Activated B cell treated with CpG ODN at 0.5 μM for 24 hours (primary cell): ENCODE measurements at regions not wholly inside any gene's neighbourhood (a gene's known extent, or its start where the extent isn't known, plus 50 kb on each side); places are given as distances from the start of the nearest gene placed in this dataset.

Experiments
- ATAC-seq: fragments of 200-7000 bp; cut with Tn5 transposase; one replicate; pipeline ENCODE4 v1.10.0; 2021; ENCODE audit warnings: low read depth, mild to moderate bottlenecking, moderate library complexity
- CTCF ChIA-PET: fragments of 350-600 bp; sonication (Branson Sonifier 250); formaldehyde crosslinking; loops from one replicate; lab custom pipeline; 2021; ENCODE audit warnings: antibody characterized with exemption; lab: Charles Lee
- POLR2A ChIA-PET: fragments of 350-600 bp; sonication (Branson Sonifier 250); formaldehyde crosslinking; loops from one replicate; lab custom pipeline; 2021; ENCODE audit warnings: antibody characterized with exemption; lab: Charles Lee
- DNase-seq: peaks from one replicate; pipeline ENCODE4 v3.0.0; 2022
- H3K27ac Mint-ChIP-seq: one replicate; pipeline ENCODE4 v1.8.0; 2020; ENCODE audit warnings: mixed read lengths
- H3K27me3 Mint-ChIP-seq: one replicate; pipeline ENCODE4 v1.8.0; 2021; ENCODE audit warnings: mixed read lengths
- H3K36me3 Mint-ChIP-seq: one replicate; pipeline ENCODE4 v1.8.0; 2021; ENCODE audit warnings: low read depth, mixed read lengths
- H3K4me1 Mint-ChIP-seq: one replicate; pipeline ENCODE4 v1.8.0; 2021; ENCODE audit warnings: mixed read lengths
- H3K4me3 Mint-ChIP-seq: one replicate; pipeline ENCODE4 v1.8.0; 2020; ENCODE audit warnings: mild to moderate bottlenecking, mixed read lengths
- H3K9me3 Mint-ChIP-seq: one replicate; pipeline ENCODE4 v1.8.0; 2020; ENCODE audit warnings: mixed read lengths
- intact Hi-C: fragments of 100-400 bp; cut with micrococcal nuclease; formaldehyde crosslinking; loops from one replicate; pipeline ENCODE4 v1.15.1; 2024
- TF ChIP-seq, protein P1 (sequence below): fragments of 200-600 bp; IDR thresholded peaks from one replicate; pipeline ENCODE4 v1.8.0; 2022; ENCODE audit warnings: antibody characterized with exemption, mild to moderate bottlenecking

DNA sequence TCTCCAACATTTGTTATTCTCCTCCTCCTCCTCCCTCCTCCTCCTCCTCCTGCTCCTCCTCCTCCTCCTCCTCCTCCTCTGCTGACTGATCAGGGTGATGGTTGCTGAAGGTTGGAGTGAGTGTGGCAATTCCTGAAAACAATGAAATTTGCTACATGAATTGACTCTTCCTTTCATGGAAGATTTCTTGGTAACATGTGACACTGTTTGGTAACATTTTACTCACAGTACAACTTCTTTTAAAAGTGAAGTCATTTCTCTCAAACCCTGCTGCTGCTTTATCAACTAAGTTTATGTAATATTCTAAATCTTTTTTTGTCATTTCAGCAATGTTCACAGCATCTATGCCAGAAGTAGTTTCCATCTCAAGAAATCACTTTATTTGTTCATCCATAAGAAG lies 543.0 kb downstream of the MAFB start:
- CTCF ChIA-PET, result no interaction called here
- Mint-ChIP-seq H3K4me3 (no peak overlapping the region), H3K4me1 (no peaks in the 10 kb centered on the region), H3K27me3 (peaks cover under 1% of the 10 kb centered on the region), H3K36me3 (no peaks in the 10 kb centered on the region), H3K9me3 (no peaks in the 10 kb centered on the region), H3K27ac (no peak overlapping the region)
- no peak for ATAC-seq
- intact Hi-C loops, result no loop called here
- TF ChIP-seq, protein P1, sequence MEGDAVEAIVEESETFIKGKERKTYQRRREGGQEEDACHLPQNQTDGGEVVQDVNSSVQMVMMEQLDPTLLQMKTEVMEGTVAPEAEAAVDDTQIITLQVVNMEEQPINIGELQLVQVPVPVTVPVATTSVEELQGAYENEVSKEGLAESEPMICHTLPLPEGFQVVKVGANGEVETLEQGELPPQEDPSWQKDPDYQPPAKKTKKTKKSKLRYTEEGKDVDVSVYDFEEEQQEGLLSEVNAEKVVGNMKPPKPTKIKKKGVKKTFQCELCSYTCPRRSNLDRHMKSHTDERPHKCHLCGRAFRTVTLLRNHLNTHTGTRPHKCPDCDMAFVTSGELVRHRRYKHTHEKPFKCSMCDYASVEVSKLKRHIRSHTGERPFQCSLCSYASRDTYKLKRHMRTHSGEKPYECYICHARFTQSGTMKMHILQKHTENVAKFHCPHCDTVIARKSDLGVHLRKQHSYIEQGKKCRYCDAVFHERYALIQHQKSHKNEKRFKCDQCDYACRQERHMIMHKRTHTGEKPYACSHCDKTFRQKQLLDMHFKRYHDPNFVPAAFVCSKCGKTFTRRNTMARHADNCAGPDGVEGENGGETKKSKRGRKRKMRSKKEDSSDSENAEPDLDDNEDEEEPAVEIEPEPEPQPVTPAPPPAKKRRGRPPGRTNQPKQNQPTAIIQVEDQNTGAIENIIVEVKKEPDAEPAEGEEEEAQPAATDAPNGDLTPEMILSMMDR, result no peak
- DNase-seq, result no peak
- POLR2A ChIA-PET, result no interaction called here

DNA sequence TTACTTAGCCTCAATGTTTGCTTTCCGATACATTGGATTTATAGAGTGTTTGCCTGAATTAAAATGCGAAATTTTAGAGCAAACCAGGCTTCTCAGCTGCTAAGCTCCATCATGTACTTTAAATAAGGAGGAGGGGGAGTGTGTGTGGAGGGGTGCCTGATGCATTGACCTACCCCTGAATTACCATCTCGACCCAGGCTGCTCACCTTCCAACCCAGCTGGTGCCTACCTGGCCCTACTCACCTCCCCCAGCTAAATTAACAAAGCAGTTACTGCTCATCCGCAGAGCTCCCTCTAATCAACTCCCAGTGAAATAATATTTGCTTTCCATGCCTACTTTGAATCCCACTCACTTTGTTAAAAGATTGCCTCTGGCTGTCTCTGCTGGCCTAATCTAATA lies 544.5 kb downstream of the MAFB start:
- Mint-ChIP-seq H3K27me3 (peaks cover 6% of the 10 kb centered on the region), H3K4me1 (no peaks in the 10 kb centered on the region), H3K4me3 (no peak overlapping the region), H3K36me3 (no peaks in the 10 kb centered on the region), H3K27ac (no peak overlapping the region), H3K9me3 (no peaks in the 10 kb centered on the region)
- no peak for ATAC-seq
- intact Hi-C loops, result no loop called here
- no peak for DNase-seq
- TF ChIP-seq, protein P1, result no peak
- CTCF ChIA-PET, result no interaction called here
- POLR2A ChIA-PET, result no interaction called here

DNA sequence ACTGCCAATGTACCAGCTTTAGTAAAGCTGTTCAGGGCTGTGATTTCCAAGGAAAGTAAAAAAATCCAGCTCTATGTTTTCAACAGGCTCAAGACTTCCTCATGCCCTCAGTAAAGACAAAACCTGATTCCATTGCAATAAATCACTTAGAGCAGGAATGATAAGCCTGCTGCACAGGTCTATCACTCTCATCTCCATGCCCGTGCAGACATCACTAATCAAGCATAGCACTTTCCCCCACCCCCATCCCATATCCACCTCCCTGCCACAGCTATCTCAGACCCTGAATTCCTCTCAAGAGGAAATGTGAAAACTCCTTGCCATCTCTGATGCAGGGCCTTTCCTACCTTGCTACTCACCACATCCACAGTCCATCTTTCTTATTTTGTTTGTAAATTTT lies 554.9 kb downstream of the MAFB start:
- ChIA-PET CTCF (no interaction called here), POLR2A (no interaction called here)
- ATAC-seq (no peak), DNase-seq (no peak)
- Mint-ChIP-seq H3K27ac (no peak overlapping the region), H3K4me3 (no peak overlapping the region), H3K36me3 (no peaks in the 10 kb centered on the region), H3K27me3 (no peaks in the 10 kb centered on the region), H3K4me1 (no peaks in the 10 kb centered on the region), H3K9me3 (peaks cover 2% of the 10 kb centered on the region)
- intact Hi-C loops, result no loop called here
- TF ChIP-seq, protein P1, result no peak

DNA sequence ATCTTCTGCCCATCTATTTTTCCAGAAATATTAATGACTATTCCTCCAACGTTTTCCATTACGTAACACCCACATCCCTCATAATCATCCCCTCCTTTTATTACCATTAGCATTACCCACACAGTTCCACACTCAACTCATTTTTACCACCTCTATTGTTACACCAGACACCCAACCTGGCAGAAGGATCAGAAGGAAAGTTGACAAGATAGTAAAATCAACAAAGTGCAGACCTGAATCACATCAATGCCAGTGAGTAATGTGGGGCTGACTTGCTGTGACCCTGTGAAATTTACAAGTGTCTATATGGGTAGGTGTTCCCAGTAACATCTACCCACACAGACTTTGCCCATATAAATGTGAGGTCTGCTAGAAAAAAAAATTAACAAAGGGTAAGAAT lies 568.2 kb downstream of the MAFB start:
- H3K36me3 Mint-ChIP-seq, result no peaks in the 10 kb centered on the region
- ChIA-PET CTCF (no interaction called here), POLR2A (no interaction called here)
- no peak for ATAC-seq
- no peaks in the 10 kb centered on the region for H3K4me1 Mint-ChIP-seq
- intact Hi-C loops, result no loop called here
- H3K27ac Mint-ChIP-seq, result no peak overlapping the region
- TF ChIP-seq, protein P1, result no peak
- no peak overlapping the region for H3K4me3 Mint-ChIP-seq
- no peak for DNase-seq
- H3K9me3 Mint-ChIP-seq, result no peaks in the 10 kb centered on the region
- no peaks in the 10 kb centered on the region for H3K27me3 Mint-ChIP-seq

DNA sequence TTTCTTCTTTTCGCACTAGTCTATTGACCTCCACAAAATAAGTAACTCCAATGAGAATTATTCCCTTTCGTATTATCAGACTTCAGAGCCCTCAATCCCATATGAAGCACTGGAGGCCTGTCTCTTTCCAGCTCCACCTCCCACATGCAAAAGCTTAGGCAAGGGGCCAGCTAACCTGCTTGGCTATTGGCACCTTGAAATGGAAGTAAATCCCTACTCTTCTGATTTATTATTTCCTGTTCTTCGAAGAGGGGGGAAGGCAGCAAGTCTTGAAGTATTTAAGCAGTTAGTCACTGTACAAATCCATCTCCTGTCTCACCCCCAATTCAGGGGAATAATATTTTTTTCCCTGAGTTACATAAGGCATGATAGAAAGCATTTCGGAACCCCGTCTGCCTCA lies 577.8 kb downstream of the MAFB start:
- Mint-ChIP-seq H3K36me3 (no peaks in the 10 kb centered on the region), H3K4me1 (no peaks in the 10 kb centered on the region), H3K27ac (no peak overlapping the region), H3K4me3 (no peak overlapping the region), H3K27me3 (peaks cover 5% of the 10 kb centered on the region), H3K9me3 (no peaks in the 10 kb centered on the region)
- TF ChIP-seq, protein P1, result no peak
- ChIA-PET CTCF (no interaction called here), POLR2A (no interaction called here)
- intact Hi-C loops, result no loop called here
- ATAC-seq (no peak), DNase-seq (no peak)
